Astrocyte of the hippocampus (primary cell): ENCODE measurements at regions not wholly inside any gene's neighbourhood (a gene's known extent, or its start where the extent isn't known, plus 50 kb on each side); places are given as distances from the start of the nearest gene placed in this dataset.

Source experiments
- DNase-seq: peaks from one replicate; pipeline ENCODE4 v3.0.0; 2011; ENCODE audit warnings: low read depth, low spot score

DNA sequence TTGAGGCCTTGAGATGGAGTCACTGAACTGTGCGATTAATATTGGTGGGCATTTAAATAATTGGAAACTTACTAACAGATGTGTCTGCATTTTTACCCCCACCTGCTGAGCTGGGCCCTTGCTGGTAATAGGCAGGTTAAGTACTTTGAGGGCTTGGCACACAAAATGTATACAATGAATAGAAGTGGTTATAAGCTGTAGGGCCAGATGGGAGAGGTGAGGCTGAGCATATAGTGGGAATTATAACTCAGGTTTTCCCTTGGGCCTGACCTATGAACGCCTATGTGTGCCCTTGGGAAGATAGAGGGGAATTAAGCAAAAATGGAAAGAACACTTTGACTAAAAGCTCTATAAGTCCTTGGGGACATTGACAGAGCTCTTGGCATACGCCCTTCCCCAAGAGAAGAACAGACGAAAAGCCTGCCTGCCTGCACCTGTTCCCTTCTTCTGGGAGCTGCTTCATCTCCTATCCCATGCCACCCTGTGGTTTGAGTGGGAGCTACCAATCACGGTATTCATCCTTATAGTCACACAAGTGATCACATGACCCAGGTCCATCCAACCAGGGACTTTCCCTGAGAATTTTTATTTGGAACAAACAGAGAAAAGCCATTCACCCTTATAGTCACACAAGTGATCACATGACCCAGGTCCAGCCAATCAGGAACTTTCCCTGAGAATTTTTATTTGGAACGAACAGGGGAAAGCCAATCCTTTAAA lies 260.7 kb upstream of the CSF3R start:
- DNase-seq, result no peak

DNA sequence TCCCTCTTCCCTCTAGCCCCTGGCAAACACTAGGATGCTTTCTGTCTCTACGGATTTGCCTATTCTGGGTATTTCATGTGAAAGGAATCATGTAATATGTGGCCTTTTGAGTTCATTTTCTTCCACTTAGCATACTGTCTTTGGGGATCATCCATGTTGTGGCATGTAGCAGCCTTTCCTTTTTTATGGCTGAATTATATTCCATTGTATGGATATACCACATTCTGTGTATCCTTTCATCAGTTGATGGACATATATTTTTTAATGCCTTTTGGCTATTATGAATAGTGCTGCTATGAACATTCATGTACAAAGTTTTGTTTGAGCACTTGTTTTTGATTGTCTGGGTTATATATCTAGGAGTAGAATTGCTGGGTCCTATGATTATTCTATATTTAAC lies 258.4 kb upstream of the CSF3R start:
- no peak for DNase-seq

DNA sequence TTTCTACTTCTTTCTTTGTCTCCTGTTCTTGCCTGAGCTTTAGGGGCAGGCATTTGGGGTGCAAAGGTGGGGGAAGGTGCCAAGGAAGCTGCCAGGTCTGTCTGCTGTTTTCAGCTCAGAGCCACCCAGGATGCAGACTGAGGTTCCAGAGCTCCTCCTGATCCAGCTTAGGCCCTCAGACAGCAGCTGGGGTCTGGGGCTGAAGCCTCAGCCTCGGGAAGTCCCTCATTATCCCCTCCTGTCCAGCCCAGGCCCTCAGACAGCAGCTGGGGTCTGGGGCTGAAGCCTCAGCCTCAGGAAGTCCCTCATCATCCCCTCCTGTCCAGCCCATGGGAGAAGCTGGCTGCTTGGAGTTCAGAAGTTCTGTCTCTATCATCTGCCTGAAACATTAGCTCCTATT lies 257.7 kb upstream of the CSF3R start:
- no peak for DNase-seq

DNA sequence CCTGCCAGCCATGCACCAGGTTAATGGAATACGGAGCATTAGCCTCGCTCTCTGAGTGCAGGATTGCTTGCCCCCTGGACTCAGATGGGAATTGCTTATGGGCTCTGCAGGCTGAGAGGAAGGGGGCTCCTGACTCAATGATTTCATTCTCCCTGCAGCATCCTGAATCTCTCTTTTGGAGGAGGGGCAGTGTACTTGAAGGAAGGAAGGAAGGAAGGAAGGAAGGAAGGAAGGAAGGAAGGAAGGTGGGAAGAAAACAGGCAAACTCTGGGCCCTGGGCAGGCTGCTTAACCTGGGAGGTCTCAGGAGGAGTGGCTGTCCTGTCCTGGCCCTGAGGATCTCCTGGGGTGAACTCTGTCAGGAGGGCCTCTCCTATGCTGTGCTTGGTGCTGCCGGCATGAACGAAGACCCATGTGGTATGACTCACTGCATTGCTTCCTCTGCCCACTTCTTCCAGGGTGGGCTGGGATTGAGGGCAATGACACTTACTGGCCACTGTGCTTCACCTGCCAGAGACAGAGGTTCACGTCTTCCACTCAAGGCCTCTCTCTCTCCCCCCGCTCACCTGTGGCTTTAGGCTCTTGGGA lies 257.1 kb upstream of the CSF3R start:
- no peak for DNase-seq

DNA sequence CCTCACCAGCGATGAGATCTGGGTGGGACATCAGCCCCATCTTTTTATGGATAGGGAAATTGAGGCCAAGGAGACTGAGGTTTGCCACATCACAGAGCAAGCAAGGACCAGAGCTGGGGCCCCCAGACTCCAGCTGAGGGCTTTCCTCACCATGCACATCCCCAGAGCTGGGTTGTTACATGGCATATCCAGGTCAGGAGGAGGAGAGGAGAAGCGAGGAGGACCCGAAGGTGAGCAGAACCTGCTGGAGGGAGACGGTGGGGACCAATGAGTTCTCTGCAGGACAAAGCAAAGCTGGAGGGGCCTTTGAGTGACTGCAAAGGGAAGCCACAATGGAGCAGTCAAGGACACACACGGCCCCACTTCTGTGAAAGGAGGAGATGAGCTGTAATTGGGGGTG lies 255.5 kb upstream of the CSF3R start:
- no peak for DNase-seq

DNA sequence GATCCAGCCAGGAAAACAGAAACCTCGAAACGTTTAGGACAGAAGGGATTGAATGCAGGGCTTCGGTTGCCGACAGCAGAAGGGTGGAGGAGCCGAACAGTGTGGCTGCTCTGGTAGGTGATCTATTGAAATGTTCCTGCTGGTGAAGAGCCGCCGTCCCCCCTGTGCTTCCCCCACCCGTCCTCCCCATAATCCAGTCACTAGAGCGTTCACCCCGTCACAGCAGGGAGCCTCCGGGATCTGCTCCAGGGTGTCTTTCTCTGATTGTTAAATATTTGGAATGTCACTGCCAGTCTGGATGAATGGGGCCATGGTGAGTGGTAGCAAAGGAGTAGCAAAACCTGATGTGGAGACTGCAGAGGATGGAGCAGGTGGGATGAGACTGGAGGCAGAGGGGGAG lies 255.1 kb upstream of the CSF3R start:
- no peak for DNase-seq

DNA sequence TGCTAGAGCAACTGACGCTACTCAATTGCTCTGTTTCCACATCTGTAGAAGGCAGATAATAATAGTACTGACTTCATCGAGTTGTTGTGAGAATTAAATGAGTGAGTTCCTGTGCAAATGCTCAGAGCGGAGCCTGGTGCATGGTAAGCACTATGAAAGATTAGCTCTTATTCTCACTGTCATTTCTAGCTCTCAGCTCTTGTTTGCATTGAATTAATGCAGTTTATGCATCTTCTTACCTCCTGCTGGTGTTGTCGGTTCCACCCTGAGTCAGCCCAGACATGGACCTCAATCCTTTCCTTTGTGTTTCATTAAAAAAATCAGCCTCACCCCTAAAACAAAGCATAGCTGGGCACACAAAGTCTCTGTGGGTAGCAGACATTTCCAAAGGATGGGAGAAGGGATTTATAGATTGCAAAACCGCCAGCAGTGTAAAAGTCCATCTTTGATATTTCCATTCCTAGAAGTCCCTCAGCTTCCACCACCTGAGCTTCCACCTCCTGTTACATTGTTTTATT lies 254.4 kb upstream of the CSF3R start:
- DNase-seq, result no peak

DNA sequence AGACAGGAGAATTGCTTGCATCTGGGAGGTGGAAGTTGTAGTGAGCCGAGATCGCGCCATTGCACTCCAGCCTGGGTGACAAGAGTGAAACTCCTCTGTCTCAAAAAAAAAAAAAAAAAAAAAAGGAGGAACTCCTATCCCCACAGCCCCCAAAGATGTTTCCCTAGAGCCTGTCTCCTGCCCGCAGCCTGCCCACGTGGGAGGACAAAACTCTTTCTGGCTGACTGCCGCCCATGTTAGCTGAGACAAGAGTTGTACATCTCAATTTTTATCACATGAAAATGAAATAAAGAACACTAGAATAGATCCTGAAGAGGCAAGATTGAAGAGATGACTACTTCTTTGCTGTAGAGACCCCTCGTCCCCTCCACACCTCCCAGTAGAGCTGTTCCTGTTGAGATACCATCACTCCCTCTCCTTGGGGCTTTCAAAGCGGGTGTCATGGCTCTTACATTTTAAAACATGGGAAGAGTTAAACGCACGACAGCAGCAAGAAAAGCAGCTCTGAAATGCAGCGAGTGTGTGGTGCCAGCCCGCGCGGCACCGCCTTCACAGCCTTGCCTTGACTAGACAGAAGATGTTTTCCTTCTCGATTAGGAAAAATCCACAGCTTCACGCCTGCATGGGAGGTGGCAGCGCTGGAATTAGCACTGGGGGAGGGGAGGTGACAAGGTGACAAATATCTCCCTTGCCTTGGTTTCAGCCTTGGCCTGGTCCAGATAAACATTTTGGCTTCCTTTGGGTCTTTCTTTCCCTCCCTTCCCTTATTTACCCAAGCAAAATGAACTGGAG lies 253.4 kb upstream of the CSF3R start:
- DNase-seq, result no peak

DNA sequence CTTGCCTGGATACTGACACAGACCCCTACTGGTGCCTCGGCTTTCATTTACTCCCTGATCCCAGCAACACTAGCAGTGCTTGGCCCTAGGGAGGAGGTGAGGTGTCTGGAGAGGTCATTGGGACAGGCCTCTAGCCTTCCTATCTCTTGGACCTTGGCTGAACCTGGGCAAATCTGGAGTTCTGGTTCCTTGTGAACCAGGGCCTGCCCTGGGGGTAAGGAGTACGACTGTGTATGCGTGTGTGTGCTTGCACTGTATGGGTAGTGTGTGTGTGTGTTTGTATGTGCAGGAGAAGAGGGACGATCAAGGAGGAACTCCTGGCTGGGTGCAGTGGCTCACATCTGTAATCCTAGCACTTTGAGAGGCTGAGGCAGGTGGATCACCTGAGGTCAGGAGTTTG lies 252.7 kb upstream of the CSF3R start:
- no peak for DNase-seq

DNA sequence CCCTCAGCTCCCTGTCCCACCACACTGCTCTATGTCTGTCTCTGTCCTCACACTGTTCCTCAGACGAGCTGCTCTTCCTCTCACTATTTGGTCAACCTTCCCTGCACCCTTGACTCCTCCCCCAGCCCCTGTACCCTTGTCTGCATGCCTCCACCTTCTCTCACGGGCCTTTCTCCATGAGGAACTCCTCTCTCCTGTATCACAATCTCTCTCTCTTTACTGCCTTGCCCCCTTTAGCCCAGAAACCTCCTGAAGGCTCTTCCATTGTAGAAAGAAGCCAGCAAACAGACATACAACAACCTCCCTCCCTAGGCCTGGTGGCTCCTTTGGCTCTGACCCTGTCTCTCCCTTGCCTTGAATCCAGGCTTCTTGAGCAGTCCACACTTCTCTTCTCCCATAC lies 251.6 kb upstream of the CSF3R start:
- DNase-seq, result no peak

DNA sequence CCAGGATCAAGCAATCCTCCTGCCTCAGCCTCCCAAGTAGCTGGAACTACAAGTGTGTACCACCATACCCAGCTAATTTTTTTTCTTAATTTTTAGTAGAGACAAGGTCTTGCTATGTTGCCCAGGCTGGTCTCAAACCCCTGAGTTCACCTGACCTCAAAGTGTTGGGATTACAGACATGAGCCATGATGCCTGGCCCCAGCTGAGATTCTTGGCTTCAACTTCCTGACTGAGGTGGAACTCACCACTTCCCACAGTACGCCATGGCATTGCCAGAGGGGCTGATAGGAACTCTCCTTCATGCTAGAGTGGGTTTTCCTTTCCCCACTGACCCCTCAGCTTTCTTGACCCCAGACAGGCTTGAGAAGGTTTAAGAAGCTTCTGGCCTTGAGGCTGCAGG lies 251.0 kb upstream of the CSF3R start:
- no peak for DNase-seq

DNA sequence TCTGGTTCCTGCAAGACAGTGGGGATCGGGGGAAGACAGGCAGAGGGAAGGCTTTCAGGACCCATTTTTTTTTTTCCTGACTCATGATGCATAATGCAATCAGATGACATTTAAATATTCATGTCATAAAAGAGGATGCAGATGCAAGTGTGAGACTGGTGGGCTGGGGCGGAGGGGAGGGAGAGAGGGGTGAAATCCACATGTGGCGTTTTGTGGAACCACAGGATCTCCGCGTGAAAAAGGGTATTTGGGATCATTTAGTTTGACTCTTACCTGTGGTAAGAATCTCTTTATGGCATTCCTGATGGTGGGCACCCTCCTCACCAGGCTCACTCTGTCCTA lies 249.3 kb upstream of the CSF3R start:
- no peak for DNase-seq

DNA sequence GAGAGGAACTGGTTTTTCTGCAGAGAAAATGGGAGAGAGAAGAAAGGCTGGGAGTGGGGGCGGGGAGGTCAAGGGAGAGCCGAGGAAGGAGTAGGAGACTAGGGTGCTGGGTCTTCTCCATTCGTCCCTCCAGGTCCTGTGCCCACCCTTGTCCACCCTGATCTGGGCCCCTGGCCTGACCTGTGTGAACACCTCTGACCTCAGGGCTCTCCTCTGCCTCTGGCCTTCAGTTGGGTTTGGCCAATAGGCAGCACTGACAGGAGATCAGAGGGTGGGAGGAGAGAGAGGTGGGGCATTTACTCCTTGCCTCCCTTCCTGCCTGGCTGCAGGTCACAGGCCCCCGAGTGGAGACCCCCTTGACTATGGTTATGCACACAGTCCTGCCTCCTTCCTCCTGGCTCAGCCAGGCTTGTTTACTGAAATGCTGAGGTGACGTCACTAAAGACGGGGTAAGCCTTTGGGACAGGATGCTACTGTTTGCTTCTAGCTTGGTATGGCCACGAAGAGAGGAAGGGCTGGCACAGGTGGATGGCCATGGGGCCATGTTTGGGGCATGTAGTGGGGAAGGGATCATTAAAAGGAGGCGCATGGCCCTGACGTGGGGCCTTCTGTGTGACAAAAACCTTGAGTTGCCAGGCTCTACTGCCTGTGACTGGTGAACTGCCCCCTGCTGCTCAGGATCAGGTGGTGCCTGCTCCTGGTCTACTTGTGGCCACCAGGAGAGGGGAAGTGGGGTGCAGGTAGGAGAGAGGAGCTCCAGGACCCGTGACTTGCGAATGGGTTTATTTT lies 248.7 kb upstream of the CSF3R start:
- no peak for DNase-seq

DNA sequence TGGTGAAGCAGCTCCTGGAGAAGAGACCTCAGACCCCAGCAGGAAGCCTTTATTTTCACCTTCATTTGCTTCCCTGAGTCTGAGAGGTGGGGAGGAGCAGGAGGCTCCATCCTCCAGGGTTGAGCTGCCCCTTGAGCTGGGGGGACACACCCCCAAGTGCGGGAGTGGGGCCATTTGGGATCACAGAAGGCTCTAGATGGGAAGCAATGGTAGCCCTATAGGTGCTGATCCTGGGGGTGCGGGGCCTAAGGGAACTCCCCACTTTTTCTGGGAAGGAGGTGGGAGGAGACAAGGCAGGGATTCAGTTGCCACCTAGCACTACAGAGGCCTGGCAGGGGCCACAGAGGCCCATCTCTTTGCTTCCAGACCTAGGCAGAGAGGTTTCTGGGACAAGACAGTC lies 247.9 kb upstream of the CSF3R start:
- no peak for DNase-seq

DNA sequence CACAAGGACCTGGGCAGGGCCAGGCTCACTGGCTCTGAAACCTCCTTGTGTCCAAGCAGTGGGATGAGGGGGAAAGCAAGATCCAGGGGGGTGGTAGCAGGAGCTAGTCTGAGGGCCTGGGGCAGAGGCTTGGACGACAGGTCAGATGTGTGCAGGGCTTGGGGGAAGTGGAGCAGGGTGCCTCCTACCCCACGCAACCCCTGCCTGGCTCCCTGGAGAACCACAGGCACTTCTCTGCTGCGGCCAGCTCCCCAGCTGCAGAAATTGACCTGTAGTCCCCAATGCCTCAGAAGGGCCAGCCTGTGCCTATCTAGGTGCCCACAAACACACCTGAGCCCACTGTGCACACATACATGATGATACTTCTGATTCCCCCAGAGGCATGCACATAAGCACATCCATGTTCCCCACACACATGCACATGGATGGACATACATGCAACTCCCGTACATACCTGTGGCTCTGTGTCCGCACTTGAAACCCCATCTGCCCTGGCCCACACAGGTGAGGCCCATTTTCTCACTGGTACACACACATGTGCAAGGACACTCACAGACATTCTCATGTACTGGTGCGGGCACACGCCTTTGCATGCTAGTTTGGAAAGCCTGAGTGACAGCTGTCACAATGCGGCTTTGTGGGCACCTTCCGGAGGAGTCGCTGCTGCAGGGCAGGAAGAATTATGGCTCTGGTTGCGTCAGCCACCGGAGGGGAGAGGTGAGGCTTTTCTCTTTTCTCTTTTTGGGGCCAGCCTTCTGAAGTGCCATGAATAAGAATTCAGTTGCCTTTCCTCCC lies 247.2 kb upstream of the CSF3R start:
- DNase-seq, result no peak

DNA sequence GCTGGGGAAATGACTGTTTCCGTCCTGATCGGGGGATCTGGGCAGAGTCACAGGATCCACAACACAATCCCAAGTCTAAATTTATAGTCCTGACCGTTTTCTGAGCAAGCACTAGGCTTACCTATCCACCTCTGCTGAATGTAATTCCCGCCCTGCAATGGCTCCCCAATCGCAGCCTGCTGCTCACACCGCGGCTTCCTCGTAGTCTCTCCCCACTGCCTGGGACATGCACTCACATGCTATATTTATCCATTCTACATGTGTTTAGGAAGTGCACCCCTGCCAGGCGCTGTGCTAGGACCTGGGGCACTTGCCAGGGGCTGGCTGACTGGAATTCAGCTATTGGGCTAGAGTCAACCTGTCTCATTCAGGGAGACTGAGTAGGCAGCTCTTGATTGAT lies 246.6 kb upstream of the CSF3R start:
- no peak for DNase-seq

DNA sequence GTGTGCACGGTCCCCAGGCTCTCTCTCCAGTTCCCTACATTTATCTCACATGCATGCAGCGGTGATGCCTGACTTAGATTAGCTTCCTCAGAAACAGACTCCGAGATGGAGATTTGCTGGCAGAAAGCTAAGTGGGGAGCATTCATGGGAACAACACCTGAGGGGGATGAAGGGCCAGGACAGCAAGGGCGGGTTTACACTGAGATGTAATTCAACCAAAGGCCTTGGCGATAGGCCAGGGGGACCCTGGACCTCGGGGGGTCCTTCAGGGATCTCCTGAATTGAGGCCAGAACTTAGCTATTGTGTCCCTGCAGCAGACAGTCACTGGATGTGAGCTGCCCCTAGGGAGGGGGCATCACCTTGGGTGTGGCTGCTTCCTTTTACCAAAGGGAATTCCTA lies 246.1 kb upstream of the CSF3R start:
- no peak for DNase-seq

DNA sequence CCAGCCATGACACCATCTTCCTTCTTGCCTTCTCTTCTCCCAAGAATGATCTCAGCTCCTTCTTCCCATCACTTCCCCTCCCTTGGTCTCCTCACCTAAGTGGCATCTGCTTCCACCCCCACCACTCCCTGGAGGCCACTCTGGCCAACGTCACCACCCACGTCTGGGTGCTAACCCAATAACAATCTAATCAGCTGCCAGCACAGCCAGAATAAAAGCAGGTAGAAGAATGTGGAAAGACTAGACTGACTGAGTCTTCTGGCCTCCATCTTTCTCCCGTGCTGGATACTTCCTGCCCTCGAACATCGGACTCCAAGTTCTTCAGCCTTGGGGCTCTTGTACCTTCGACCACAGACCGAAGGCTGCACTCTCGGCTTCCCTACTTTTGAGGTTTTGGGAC lies 245.3 kb upstream of the CSF3R start:
- no peak for DNase-seq

DNA sequence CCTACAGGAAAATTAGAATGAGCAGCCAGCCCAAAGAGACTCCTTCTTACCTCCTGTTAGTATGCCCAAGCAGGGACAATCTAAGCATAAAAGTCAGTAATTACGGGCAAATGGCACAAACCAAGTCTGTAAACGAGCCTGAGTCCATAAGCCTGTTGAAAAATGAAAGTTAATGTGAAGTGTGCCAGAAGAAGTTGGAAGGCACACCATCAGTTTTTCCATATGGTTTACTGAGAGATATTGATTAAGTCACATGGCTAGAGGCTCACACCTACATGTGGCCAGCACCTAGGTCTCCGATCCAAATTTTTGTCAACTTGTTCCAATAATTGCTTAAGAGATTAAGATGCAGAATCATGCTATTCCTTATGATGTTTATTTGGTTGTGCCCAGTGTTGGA lies 242.4 kb upstream of the CSF3R start:
- no peak for DNase-seq

DNA sequence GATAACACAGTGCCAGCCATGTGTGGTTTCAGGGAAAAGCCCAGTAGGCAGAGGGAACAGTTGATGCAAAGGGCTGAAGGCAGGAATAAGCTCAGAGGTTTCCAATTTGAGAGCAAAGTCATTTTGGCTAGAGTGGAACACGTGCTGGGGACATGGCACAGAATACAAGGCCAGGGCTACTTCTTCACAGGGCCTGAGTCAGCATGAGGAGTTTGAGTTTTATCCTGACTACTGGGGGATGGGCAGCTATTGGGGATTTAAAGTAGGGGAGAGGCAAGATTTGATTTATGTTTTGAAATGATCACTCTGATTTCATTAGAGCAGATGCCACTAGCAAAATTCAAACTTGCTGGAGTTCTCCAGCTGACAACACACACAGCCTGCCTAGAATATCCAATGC lies 241.1 kb upstream of the CSF3R start:
- DNase-seq, result no peak

DNA sequence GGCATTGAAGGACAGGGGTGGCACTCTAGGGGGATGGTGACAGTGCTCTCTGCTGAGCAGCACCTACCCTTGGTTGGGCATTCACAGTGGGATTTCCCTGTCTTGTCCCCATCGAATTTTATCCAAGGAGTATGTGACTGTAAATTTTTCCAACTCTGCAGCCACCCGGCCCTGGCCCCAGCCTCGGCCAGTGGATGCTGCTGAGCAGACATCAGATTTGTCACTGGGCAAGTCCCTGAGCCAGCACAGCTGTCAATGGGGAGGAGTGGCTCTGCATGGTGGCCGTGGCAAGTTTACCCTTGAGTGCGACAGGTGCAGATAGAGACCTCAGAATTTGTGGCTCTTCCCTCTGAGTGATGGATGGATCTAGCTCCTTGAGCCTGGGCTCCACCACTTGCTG lies 240.2 kb upstream of the CSF3R start:
- no peak for DNase-seq
